C4-2B (cell line): ENCODE measurements at regions not wholly inside any gene's neighbourhood (a gene's known extent, or its start where the extent isn't known, plus 50 kb on each side); places are given as distances from the start of the nearest gene placed in this dataset.

Experiments
- H3K27ac ChIP-seq: fragments of 450-650 bp; 2 replicates; pipeline ENCODE4 v1.5.1; 2017
- ZFX ChIP-seq: fragments of 450-650 bp; IDR thresholded peaks from 2 replicates; pipeline ENCODE4 v1.6.1; 2017
- TF ChIP-seq, protein P1 (sequence below): fragments of 450-650 bp; conservative IDR thresholded peaks from 2 replicates; pipeline ENCODE4 v1.5.1; 2017; ENCODE audit warnings: mild to moderate bottlenecking

- no peak for TF ChIP-seq ZFX
- TF ChIP-seq, protein P1, sequence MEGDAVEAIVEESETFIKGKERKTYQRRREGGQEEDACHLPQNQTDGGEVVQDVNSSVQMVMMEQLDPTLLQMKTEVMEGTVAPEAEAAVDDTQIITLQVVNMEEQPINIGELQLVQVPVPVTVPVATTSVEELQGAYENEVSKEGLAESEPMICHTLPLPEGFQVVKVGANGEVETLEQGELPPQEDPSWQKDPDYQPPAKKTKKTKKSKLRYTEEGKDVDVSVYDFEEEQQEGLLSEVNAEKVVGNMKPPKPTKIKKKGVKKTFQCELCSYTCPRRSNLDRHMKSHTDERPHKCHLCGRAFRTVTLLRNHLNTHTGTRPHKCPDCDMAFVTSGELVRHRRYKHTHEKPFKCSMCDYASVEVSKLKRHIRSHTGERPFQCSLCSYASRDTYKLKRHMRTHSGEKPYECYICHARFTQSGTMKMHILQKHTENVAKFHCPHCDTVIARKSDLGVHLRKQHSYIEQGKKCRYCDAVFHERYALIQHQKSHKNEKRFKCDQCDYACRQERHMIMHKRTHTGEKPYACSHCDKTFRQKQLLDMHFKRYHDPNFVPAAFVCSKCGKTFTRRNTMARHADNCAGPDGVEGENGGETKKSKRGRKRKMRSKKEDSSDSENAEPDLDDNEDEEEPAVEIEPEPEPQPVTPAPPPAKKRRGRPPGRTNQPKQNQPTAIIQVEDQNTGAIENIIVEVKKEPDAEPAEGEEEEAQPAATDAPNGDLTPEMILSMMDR: no peak
- no peak overlapping the region for H3K27ac ChIP-seq
These were observed 221.8 kb upstream of the CTAGE1 start for GRCh38 chr18:22639561-22639960.

DNA sequence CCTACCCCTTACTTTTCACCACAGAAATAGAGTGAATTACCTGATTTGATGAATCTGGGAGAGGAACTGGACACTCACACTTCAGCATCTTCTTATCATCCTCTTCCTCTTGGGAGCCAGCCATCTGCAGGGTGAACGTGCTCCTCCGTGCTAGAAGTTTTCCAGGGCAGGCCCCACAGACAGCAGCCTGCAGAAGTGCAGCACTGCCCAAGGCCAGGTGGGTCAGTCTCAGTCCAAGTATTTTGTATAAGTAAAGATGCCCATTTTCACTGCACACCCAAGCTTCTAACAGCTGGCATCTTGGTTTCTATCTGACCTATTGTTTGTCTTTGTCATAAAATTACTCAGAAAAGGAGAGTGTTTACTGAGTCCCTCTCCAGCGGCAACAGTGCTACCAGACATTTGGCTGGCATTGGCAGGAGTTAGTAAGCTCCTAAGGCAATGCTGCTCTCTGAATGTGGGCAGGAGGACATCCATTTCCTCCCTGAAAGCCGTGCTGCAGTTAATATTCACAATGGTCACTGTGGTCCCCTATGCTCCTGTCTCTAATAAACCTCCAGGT, 222.6 kb upstream of the CTAGE1 start:
- TF ChIP-seq, protein P1: no peak
- no peak for TF ChIP-seq ZFX
- no peak overlapping the region for H3K27ac ChIP-seq

DNA sequence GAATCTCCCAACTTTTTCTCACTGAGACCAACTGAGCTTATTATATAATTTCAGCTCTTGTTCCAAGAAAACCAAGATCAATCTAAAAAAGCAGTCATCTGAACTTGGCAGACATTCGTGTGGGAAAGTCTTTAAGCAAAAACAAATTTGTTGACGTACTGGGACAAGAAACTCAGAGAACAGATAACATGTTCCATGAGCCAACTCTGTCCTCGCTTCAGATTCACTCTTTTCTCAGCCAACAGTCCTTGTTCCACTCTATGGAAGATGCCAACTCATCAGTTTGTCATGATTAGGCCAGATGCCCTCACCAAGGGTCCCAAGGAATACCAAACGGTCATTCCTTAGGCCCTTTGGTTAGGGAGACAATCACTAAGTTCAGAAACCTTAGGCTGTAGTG, 224.2 kb upstream of the CTAGE1 start:
- TF ChIP-seq, protein P1: no peak
- TF ChIP-seq ZFX: no peak
- no peak overlapping the region for H3K27ac ChIP-seq

DNA sequence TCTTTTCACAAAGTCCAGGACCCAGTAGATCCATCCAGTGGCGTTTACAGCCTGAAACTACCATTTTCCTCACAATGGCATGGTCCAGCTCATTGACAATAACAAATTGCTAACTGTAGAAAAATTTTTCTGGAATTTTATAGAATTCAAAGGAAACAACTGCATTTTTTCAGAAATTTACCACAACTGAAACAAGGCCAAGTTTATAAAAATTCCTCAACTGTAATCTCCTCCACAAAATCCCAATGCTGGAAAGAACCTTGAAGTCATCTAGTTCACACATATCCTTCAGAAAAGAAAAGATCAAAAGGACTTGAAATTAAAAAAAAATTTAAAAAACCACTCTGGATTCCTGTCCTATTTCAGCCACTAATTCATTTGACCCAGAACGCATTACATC, 226.0 kb upstream of the CTAGE1 start:
- TF ChIP-seq ZFX: no peak
- TF ChIP-seq, protein P1: no peak
- no peak overlapping the region for H3K27ac ChIP-seq

- no peak overlapping the region for H3K27ac ChIP-seq
- TF ChIP-seq, protein P1: no peak
- no peak for TF ChIP-seq ZFX
These were observed 232.5 kb upstream of the CTAGE1 start for GRCh38 chr18:22650247-22650646.

DNA sequence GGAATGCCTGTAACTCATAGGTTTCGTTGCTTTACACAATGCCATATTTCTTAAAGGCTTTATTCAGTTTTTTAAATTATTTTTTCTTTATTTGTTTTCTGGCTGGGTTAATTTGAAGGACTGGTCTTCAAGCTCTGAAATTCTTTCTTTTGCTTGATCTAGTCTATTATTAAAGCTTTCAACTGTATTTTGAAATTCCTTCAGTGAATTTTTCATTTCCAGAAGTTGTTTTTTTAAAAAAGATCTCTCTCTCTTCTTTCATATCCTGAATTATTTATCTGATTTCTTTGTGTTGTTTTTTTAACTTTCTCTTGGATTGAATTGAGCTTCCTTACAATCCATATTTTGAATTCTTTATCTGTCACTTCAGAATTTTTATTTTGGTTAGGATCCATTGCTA, 239.9 kb upstream of the CTAGE1 start:
- no peak for TF ChIP-seq ZFX
- TF ChIP-seq, protein P1: no peak
- no peak overlapping the region for H3K27ac ChIP-seq

- no peak overlapping the region for H3K27ac ChIP-seq
- TF ChIP-seq, protein P1: no peak
- TF ChIP-seq ZFX: no peak
These were observed 240.6 kb upstream of the CTAGE1 start for GRCh38 chr18:22658318-22658717.
